ENCODE measurements at regions not wholly inside any gene's neighbourhood (a gene's known extent, or its start where the extent isn't known, plus 50 kb on each side); places are given as distances from the start of the nearest gene placed in this dataset.

DNA sequence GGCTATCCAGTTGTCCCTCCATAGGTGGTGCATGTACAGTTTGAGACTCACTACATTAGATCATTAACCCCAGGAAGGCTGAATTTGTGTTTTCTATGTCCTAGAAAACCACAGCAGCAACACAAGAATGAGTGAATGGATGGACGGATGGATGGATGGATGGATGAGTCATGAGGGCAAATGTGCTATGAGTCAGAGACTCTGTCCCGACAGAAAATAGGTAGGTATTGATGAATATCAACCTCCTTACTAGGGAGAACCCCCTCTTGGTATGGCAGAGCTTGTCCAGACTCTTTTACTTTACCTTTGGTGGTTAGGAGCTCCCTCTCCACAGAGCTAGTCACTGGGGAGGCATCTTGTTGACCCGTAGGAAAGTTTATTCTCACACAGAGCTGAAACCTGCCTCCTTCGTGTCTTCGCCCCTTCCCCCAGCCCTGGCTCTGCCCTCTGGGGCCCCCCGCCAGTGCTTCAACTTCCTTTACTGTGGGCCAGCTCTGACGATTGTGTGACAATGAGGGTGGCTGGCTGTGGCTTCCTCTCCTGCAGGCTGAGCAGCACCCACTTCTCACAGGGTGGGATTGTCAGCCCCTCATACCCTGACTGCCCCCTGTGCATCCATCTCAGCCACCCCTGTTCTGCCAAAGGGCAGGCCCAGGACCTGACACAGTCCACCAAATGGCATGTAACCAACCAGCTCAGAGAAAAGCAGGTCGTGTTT is 145.2 kb downstream of the FOXD2 start:
- Mint-ChIP-seq H3K9me3 (no peaks in the 10 kb centered on the region), H3K27me3 (peaks cover 8% of the 10 kb centered on the region), H3K4me3 (no peak overlapping the region), H3K4me1 (peaks cover 3% of the 10 kb centered on the region), H3K27ac (no peak overlapping the region), H3K36me3 (ENCODE audit: low read depth) (no peaks in the 10 kb centered on the region)
- ATAC-seq (peak; percentile 67), DNase-seq (peak; percentile 8)

DNA sequence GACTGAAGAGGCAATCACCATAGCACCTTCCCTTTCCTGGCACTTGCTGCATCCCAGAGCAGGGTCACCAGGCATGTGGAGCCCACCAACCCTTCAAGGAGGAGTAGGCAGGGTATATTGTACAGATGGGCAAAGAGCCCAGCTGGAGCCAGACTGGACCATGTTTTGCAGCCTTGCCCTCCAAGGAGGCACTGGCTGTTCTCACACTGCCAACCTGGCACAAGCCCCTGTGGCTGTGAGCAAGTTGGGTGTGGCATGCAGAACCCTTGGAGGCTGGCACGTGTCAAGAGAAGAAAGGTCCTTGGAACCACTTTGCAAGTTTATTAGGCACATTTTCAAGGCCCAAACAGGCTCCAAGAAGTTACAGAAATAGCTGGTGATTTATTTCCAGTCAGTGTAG is 146.4 kb downstream of the FOXD2 start:
- no peak for DNase-seq
- no peaks in the 10 kb centered on the region for H3K36me3 Mint-ChIP-seq (ENCODE audit: low read depth)
- H3K9me3 Mint-ChIP-seq, result no peaks in the 10 kb centered on the region
- H3K27me3 Mint-ChIP-seq, result peaks cover 8% of the 10 kb centered on the region
- ATAC-seq, result no peak
- peaks cover 3% of the 10 kb centered on the region for H3K4me1 Mint-ChIP-seq
- no peak overlapping the region for H3K4me3 Mint-ChIP-seq
- no peak overlapping the region for H3K27ac Mint-ChIP-seq

DNA sequence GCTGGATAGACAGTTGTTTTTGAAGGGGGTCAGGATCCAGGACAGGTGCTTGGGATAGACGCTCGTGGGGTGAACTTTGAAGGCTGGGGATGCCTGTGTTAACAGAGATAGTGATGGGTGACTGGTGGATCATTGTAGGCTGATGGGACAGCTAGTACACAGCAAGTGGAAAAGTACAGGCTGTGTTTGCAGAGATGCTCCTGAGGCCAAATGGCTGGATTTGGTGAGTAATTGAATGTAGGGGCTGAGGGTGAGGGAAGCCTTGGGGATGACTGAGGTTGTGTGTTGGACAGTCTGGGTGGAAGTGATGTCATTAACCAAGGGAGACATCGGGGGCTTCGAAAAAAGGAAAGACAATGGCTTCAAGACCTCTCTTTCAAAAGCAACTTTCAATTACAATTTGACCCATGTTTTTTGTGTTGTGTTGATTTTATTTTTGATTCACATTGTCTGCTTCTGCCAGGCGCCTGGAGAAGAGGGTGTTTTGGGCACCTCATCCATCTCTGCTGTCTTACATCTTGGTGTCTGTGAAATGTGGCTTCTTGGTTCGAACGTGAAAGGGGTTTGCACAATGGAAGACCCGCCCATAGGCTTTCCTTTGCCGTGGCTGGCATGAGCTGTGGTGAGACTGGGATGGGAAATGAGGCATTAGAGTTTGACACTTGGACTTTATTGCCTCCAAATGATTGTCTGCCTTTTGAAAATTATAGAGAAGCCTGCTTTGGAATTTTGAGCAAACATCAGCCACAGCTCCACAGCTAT is 147.5 kb downstream of the FOXD2 start:
- no peaks in the 10 kb centered on the region for H3K9me3 Mint-ChIP-seq
- H3K27ac Mint-ChIP-seq, result no peak overlapping the region
- ATAC-seq (no peak), DNase-seq (no peak)
- H3K4me3 Mint-ChIP-seq, result no peak overlapping the region
- H3K27me3 Mint-ChIP-seq, result peaks cover 8% of the 10 kb centered on the region
- no peaks in the 10 kb centered on the region for H3K36me3 Mint-ChIP-seq (ENCODE audit: low read depth)
- H3K4me1 Mint-ChIP-seq, result peaks cover 3% of the 10 kb centered on the region

DNA sequence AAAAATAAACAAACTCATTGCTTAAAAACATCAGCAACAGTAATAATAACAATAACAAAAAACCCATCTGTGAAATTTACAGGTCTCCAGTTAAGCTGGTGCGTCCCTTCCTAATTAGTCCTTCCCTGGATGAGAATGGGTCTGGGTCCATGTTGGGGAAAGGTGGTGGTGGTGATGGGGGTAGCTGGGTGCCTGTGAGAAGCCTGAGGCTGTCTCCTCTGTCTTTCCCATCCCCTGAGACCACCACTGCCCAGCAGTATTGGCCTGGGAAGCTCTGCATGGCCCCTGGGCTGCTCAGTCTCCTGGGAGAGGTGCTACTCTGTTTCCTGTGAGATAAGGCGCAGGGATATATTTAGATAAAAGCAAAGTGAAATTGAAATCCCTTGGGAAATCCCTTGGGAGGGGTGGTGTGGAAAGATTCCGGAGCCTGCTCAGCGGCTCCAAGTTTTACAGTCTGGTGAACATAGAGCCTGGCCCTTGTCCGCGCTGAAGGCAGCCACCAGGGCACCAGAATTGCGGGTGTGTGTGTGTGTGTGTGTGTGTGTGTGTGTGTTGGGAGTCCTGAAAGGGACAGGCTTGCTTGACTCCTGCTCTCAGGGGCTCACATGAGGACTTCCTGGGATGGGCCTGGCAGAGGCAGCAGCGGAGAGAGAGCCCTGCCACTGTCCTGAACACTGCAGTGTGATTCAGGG is 150.2 kb downstream of the FOXD2 start:
- DNase-seq (no peak), ATAC-seq (no peak)
- Mint-ChIP-seq H3K4me1 (peaks cover 3% of the 10 kb centered on the region), H3K27me3 (peaks cover 9% of the 10 kb centered on the region), H3K9me3 (no peaks in the 10 kb centered on the region), H3K36me3 (ENCODE audit: low read depth) (no peaks in the 10 kb centered on the region), H3K27ac (no peak overlapping the region), H3K4me3 (no peak overlapping the region)

DNA sequence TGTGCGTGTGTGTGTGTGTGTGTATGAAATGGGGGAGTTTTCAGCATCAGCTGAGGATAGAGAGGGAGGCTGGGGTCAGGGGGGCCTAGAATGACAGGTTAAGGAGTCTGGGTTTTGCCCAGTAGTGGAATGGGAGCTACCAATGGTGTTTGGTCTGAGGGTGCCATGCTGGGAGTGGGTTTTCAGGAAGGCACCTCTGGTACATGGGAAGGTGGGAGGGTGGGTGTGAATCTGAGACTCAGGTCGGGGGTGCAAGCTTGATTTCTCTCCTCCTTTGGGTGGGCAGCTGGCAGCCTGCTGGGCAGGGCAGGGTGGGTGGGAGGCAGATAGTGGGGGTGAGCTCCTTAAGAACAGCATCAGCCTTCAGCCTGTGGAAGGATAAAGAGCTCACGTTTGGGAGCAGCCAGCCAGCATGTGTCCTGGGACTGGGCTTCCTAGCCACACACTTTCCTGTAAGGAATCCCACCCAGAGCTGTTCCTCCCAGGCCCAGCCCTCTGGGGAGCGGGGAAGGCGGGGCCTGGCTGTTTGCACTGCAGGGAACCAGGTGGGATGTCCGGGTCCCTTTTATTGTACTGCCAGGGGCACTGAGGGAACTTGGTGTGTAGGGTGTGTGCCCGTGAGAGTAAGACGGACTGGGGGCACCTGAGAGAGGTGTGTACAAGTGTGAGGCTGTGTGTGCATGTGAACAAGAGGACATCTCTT is 152.8 kb downstream of the FOXD2 start:
- Mint-ChIP-seq H3K36me3 (ENCODE audit: low read depth) (no peaks in the 10 kb centered on the region), H3K27ac (no peak overlapping the region), H3K4me1 (no peaks in the 10 kb centered on the region), H3K27me3 (peaks cover 18% of the 10 kb centered on the region), H3K9me3 (no peaks in the 10 kb centered on the region), H3K4me3 (no peak overlapping the region)
- ATAC-seq, result no peak
- no peak for DNase-seq

DNA sequence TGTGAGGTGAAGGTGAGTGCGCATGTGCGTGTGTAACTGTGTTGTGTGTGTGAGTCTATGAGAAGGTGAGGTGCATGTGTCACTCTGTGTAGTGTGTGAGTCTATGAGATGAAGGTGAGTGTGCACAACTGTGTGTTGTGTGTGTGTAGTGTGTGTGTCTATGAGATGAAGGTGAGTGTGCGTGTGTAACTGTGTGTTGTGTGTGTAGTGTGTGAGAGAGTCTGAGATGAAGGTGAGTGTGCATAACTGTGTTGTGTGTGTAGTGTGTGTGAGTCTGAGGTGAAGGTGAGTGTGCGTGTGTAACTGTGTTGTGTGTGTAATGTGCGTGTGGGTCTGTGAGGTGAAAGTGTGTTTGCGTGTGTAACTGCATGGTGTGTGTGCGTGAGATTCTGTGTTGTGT is 154.0 kb downstream of the FOXD2 start:
- ATAC-seq, result no peak
- Mint-ChIP-seq H3K27me3 (peaks cover 23% of the 10 kb centered on the region), H3K9me3 (no peaks in the 10 kb centered on the region), H3K4me3 (no peak overlapping the region), H3K4me1 (no peaks in the 10 kb centered on the region), H3K27ac (no peak overlapping the region), H3K36me3 (ENCODE audit: low read depth) (no peaks in the 10 kb centered on the region)
- no peak for DNase-seq

DNA sequence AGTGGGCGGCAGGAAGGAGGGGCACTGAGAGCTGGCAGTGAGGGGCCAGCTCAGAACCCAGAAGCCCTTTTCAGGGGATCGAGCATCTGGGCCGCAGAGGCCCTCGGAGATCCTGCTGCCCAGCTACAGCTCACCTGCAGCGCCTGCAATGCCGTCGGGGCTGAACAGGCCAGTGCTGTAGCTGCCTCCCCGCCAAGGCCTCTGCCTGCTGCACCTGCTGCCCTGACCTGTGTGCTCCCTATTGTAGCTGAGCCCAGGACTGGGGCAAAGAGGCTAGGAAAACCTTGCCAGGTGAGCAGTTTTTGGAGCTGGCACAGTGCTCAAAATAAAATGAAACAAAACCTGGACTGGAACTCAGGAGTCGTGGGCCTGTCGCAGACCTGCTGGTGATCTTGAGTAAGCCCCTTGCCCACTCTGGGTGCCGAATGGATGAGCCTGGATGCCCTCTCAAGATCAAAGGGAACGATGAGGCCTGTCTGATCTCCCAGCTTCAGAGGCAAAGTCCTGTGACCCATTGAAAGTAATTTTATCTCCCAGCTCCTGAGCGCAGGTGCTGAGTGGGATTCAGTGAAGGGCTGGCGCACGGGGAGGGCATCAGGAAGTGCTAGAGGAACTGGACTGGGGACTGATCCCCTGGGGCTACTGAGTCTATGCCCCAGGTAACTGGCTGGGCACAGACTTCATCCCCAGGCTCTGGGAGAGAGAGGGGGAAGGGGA is 154.6 kb downstream of the FOXD2 start:
- Mint-ChIP-seq H3K4me3 (no peak overlapping the region), H3K27me3 (peaks cover 24% of the 10 kb centered on the region), H3K9me3 (no peaks in the 10 kb centered on the region), H3K27ac (no peak overlapping the region), H3K4me1 (no peaks in the 10 kb centered on the region), H3K36me3 (ENCODE audit: low read depth) (no peaks in the 10 kb centered on the region)
- no peak for ATAC-seq
- DNase-seq, result no peak

DNA sequence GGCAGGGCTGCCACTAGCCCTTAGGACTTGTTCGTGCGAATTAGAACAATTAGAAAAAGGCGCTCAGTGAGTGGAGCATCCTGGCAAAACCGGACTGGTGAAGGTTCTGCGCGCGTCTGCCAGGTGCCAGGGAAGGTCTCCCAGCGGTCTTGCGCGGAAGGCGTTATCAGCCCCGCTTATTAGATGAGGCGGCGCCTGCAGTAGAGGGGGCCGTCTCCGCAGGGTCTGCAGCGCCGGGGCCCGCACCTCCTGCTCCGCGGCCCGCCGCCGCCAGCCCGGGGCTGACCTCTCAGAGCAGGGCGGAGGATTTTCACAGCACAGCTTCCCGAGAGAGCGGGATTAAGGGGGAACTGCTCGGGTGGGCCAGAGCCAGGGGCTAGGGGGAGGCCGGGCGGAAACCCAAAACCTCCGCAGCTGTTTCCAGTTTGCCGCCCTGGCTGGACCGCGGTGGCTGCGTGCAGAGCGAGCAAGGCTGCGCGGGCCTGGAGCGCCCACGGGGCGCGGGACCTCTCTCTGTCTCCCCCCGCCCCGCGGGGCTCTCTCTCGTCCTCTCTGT is 155.2 kb downstream of the FOXD2 start:
- Mint-ChIP-seq H3K4me3 (no peak overlapping the region), H3K36me3 (ENCODE audit: low read depth) (no peaks in the 10 kb centered on the region), H3K27me3 (peaks cover 25% of the 10 kb centered on the region), H3K27ac (no peak overlapping the region), H3K9me3 (no peaks in the 10 kb centered on the region), H3K4me1 (no peaks in the 10 kb centered on the region)
- no peak for DNase-seq
- no peak for ATAC-seq

DNA sequence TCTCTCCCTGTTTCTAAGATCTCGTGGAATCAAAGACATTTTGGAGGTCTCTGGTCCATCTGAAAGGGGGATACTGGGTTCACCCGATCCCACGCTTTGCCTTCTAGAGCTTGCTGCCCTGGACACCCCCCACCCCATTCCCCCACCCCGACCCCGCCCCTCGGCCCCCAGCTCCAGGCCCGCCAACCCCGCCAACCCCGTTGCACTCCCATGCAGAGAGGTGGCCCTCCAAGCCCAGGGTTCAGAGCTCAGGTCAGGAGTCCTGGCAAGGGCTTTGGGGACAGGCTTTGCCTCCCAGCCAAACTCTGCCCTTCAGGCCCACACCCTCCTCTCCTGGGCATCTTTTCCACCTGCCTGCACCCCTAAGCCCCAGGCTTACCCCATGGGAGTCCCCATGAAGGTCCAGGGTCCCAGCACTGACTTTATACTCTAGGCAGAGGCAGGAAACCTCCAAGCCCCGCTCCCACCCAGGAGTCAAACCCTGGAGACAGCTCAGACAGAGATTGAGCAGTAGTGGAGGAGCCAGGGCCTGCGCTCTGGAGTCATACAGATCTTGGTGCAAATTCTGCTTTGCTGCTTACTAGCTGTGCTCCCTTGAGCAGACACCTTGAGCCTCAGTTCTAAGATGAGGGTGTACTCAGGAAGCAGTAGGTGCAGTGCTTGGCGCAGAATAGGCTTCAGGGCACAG is 155.9 kb downstream of the FOXD2 start:
- Mint-ChIP-seq H3K9me3 (no peaks in the 10 kb centered on the region), H3K4me1 (no peaks in the 10 kb centered on the region), H3K27me3 (peaks cover 25% of the 10 kb centered on the region), H3K36me3 (ENCODE audit: low read depth) (no peaks in the 10 kb centered on the region), H3K27ac (no peak overlapping the region), H3K4me3 (no peak overlapping the region)
- ATAC-seq (no peak), DNase-seq (no peak)

DNA sequence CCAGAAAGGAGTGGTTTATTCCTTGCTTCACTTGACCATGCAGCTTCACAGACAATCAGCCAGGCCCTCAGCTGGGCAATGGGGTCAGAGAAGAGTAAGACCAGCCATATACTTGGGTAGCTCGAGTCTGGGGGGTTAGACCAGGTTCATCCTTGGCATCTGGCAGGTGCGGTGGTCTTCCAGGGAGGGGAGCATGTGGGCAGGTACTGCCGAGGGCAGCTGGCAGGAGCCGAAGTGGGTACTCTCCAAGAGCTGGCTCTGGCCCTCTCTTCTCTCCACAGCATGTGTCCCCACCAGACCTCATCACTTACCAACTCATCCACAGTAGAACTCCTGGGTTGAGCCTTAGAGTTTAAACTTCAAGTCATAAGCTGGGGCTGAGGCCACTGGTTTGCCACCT is 156.8 kb downstream of the FOXD2 start:
- ATAC-seq, result no peak
- H3K27ac Mint-ChIP-seq, result no peak overlapping the region

DNA sequence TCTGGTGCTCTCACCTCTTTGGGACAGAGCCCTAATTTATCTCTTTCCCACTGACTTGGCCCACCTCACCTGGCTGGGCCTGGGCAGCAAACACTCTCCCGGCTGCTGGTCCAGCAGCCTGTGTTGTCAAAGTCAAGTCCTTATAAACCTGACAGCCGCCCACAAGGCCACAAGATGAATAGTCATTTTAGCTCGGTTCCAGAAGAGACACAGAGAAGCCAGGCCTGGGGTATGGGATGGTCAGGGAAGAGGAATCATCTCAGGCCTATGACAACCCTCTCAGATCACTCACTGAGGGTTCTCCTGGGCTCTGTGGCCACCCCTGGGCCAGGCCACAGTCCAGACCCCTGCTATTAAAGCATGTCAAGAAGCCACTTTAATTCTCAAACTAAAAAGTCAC is 158.5 kb downstream of the FOXD2 start:
- Mint-ChIP-seq H3K27ac (no peak overlapping the region), H3K4me1 (no peaks in the 10 kb centered on the region), H3K36me3 (ENCODE audit: low read depth) (no peaks in the 10 kb centered on the region), H3K27me3 (peaks cover 33% of the 10 kb centered on the region), H3K9me3 (peaks cover 14% of the 10 kb centered on the region), H3K4me3 (no peak overlapping the region)
- DNase-seq, result no peak
- ATAC-seq, result no peak

More for the DNA sequence above, 156.8 kb downstream of the FOXD2 start:
- H3K4me3 Mint-ChIP-seq, result no peak overlapping the region
- H3K9me3 Mint-ChIP-seq, result peaks cover 7% of the 10 kb centered on the region
- no peak for DNase-seq
- peaks cover 25% of the 10 kb centered on the region for H3K27me3 Mint-ChIP-seq
- no peaks in the 10 kb centered on the region for H3K36me3 Mint-ChIP-seq (ENCODE audit: low read depth)
- H3K4me1 Mint-ChIP-seq, result no peaks in the 10 kb centered on the region

DNA sequence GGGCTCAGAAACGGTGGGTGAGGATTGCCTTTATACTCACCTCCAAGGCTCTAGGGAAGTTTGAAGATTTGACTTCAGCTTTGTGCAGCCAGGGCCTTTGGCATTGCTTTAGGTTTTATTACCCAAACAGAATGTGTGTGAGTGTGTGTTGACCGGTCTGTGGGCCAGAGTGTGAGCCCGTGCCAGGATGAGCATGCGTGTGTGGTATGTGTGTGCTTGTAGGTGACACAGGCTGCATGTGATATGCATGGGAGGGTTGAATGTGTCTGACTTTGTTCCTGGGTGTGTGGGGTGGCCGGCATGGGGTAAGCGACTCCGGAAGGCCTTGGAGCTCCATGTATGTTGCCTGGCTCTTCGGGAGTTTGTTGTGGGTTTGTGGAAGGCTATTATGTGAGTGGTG is 160.5 kb downstream of the FOXD2 start:
- ATAC-seq (no peak), DNase-seq (no peak)
- Mint-ChIP-seq H3K27ac (no peak overlapping the region), H3K4me3 (no peak overlapping the region), H3K9me3 (peaks cover 21% of the 10 kb centered on the region), H3K4me1 (no peaks in the 10 kb centered on the region), H3K27me3 (peaks cover 30% of the 10 kb centered on the region), H3K36me3 (ENCODE audit: low read depth) (no peaks in the 10 kb centered on the region)

DNA sequence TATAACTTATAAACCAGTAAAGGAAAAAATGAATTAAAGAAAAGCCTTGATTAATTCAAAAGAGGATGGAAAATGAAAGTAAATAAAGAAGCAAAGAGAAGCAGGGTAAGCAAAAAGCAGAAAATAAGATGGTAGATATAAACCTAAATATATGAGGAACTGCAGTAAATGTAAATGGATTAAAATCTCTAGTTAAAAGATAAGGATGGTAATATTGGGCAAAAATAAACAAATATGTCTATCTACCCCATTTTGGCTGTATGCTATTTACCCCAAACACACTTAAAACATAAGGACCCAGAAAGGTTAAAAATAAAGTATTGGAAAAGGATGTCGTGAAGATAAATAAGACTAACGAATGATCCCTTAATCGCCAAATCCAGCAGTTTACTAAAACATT is 161.9 kb downstream of the FOXD2 start:
- Mint-ChIP-seq H3K4me3 (no peak overlapping the region), H3K36me3 (ENCODE audit: low read depth) (no peaks in the 10 kb centered on the region), H3K9me3 (peaks cover 21% of the 10 kb centered on the region), H3K4me1 (no peaks in the 10 kb centered on the region), H3K27me3 (peaks cover 22% of the 10 kb centered on the region), H3K27ac (no peak overlapping the region)
- ATAC-seq, result no peak
- no peak for DNase-seq

Data from activated naive CD8-positive, alpha-beta T cell treated with anti-CD3 and anti-CD28 coated beads, Interleukin-2, amount 50 U/mL, for 24 hours (primary cell).